GM19324 (cell line): ENCODE measurements at regions not wholly inside any gene's neighbourhood (a gene's known extent, or its start where the extent isn't known, plus 50 kb on each side); places are given as distances from the start of the nearest gene placed in this dataset.

Experiments
- ATAC-seq: cut with Tn5 transposase; IDR thresholded peaks from one replicate; pipeline ENCODE4 v1.9.1; 2021; ENCODE audit warnings: mild to moderate bottlenecking, moderate library complexity; ENCODE audit not compliant: unreplicated experiment, low FRiP score

GRCh38 chr7:42461537-42461936, 224.5 kb upstream of the GLI3 start:
- no peak for ATAC-seq

- ATAC-seq = no peak
Measured at GRCh38 chr7:42460933-42461332, 223.9 kb upstream of the GLI3 start.

DNA sequence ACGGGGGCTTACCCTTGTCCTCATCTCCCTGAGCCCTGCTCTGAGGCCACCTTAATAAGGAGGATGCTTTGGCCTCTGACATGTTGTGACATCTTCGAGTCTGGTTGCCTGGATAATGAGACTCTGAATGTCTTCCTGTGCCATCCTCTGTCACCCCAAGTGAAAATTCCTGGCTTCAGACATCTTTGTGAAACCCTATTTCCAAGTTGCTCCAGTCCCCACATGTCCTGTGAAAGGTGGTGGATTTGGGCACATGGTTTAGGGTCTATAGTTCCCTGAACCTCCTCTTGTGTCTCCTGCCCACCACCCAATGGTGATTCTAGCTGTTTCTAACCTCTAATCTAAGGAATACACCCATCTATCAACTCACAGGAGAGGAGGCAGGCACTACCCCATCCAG, 223.1 kb upstream of the GLI3 start:
- no peak for ATAC-seq

DNA sequence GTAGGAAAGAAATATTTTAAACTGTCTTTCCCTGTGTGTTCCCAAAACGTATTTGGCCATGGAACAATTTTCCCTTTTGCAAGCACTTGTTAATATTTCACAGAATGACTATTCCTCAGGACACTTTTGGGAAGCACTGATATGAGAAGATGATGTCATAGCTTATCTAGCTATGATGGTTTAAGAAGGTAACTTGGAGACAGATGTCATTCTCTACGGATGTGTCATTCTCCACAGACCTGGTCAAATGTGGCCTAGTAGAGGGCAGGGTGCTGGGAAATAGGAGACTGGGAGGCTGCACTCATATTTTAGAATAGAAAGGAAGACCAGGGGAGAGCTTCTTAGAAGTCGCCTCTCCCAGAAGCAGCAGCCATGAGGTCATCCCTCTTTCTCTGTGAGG, 220.7 kb upstream of the GLI3 start:
- ATAC-seq = no peak

DNA sequence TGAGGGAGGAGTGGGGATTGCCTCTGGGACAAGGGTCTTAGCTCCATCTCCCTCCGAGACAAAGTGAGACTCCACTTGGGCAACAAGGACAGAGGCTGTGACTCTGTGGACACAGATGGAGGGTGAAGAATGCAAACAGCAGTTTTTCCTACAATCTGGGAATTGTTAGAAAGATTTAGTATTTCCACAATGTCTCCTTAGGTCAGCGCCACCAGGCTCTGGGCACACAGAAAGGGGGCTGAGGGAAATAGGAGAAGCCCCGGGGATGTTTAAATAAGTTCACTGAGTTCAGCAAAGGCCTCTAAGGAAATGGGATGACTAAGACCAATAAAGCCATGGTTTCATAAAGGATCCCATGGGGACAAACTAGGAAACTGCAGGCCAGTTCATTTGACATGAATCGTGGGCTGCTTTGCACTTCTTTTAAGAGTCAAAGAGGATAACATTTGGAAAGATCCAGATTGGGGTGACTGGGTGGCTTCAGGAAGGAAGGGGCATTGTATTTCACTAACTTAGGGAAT, 219.8 kb upstream of the GLI3 start:
- no peak for ATAC-seq

- ATAC-seq = no peak
Measured at GRCh38 chr7:42456267-42456666, 219.3 kb upstream of the GLI3 start.

DNA sequence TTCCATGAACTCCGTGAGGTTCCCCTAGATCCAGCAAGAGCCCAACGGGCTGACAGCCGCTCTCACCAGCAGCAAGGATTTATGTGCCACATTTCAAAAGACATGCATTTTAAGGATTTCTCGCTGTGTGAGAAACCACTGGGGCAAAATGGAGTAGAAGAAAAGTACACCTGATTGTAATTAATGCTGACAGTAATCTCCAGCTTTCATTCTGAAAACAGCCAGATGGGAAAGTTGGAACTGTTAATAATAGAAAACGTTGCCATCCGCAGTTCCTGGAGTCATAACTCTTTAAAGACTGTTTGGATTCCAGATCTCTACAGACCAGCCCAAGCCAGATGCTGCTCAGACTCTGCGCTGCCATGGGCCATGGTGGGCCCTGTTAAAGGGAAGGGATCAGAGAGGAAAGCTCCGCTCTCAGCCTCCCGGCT, 216.9 kb upstream of the GLI3 start:
- ATAC-seq = no peak

DNA sequence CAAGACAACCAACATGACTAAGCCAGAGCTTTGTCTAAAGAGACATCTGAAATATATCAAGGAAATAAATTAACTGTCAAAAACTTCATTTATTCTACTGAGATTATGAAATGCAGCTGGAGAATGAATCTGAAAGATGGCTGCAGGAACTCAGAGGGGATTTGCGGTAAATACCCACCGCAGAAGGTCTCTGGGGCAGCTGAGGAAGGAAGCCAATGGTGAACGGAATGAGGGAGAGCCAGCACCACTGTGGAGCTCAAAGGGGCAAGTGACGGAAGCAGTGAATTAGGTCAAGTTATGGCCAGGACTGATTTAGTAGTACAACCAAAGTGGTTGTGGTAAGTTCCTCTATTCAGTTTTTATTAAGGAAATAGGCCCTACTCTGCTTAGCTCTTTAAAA, 215.3 kb upstream of the GLI3 start:
- no peak for ATAC-seq

- no peak for ATAC-seq
Measured at GRCh38 chr7:42449431-42449830, 212.4 kb upstream of the GLI3 start.

- ATAC-seq = no peak
Measured at GRCh38 chr7:42448901-42449300, 211.9 kb upstream of the GLI3 start.

GRCh38 chr7:42445691-42446090, 208.7 kb upstream of the GLI3 start:
- no peak for ATAC-seq

GRCh38 chr7:42440951-42441350, 203.9 kb upstream of the GLI3 start:
- no peak for ATAC-seq

DNA sequence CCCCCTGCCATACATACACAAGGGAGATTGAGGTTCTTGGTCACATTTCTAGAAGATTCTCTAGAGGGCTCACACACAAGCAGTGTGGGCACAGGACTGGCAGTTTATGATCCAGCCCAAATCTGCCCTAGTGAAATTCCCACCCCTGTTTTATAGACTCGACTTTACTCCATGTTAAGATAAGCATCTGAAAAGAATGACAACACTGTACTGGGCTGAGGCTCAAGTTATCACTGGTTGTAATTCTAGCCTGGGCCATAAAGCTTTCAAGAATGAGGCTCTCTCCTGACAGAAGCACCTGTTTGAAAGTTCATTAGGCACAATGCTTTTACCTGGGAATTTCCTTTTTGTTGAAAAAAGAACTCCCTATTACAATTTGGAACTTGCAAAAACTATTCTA, 195.6 kb upstream of the GLI3 start:
- ATAC-seq = no peak

DNA sequence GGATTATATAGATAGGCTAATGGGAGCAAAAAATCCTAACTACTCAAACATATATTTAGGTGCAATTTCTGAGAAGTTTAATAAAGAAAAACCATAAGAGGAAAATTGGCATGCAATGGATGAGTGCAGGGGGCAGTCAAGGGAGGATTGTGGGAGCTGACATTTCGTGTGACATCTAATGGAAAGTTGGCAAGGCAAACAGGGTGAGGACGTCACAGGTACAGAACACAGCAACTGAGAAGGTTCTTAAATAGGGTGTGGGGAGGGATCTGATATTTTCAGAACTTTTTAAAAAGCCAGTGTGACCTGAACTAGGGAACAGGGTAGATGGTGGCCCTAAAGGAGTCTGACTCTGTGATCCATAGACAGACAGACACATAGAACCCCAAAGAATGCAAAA, 194.9 kb upstream of the GLI3 start:
- ATAC-seq = no peak

GRCh38 chr7:42429339-42429738, 192.3 kb upstream of the GLI3 start:
- ATAC-seq = no peak

GRCh38 chr7:42426163-42426562, 189.2 kb upstream of the GLI3 start:
- no peak for ATAC-seq

GRCh38 chr7:42414941-42415505, 178.0 kb upstream of the GLI3 start:
- no peak for ATAC-seq

- no peak for ATAC-seq
Measured at GRCh38 chr7:42414028-42414427, 177.0 kb upstream of the GLI3 start.

DNA sequence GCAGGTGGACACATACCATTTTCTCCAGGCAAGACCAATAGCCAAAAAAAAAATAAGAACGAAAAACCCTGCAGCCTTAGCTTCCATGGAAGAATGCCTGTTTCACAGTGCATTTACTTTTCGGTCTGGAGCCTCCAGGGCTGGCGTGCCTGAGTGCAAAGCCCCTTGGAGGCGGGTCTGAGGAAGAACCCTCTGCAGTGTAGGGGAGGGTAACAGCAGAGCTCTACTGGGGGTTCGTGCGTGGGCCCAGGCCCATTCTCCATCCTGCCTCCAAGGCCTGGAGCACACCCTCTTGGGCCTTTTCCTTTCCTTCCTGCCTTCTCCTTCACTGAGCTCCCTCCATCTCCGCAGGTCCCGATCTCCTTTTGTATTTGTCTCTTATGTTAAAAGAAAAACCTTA, 172.3 kb upstream of the GLI3 start:
- no peak for ATAC-seq

DNA sequence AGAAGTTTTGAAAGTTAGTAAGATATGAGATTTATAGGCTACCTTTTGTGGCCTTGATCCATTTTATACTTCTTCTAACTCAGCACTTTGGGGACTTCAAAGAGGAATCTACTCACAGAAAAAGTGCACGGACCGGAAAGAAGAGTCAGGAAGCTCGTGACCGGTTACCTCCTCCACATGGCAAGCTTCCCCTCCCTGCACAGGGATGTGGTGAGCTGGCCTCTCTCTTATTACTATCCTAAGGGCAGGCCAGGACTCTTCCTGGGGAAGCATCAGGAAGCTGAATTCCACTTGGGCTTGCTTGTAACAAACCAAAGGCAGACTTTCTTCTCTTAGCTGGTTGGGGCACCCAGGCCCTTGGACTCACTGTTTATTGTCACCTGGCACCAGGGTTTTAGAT, 170.8 kb upstream of the GLI3 start:
- no peak for ATAC-seq

DNA sequence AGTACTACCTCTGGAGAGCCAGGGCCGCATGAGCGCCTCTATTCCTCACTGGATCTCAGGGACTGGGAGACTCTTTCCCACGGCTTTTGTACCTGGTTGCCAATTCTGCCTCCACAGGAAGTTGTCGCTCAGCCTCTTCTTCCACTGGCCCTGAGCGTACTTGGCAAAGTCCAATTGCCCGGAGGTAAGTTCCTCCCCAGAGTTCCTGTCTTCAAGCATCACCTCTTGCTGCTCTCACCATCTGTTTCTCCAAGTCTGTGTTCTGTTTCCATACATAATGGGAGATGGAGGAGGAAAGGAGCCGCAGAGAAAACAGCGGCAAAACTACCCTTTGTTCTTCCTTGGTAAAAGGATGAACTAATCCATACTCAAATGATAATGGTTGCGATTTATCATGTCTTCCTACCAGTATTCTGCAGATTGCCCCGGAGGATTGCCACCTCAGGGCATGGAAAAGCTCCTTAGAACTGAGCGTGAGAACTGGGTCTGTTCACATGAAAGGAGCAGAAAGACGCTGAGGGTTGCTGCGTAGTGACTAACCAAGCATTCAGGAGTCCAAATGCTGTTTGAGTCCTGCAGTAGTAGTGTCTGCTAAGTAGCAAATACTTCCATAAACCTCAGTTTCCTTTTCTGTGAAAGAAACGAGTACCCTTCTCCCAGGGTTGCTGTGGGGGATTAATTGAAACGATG, 170.2 kb upstream of the GLI3 start:
- no peak for ATAC-seq

DNA sequence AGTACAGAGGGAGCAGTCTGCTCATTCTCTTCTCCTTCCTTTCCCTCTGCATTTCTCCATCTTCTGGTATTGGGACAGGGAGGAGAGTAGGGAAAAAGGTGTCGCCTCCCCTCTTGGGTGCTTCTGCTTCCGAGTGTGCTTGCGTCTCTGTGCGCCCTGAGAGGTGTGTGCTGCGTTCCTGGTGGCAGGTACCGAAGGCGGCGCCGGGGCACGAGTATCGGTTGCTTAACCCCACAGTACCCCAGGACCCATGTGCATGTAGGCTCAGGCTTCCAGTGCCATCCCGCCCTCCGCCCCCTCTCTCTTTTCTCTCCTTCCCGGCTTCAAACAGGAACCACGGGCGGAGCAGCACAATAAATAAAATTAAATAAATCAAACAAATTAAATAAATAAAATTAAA, 169.3 kb upstream of the GLI3 start:
- ATAC-seq = no peak
